DND-41 (cell line): ENCODE measurements at regions not wholly inside any gene's neighbourhood (a gene's known extent, or its start where the extent isn't known, plus 50 kb on each side); places are given as distances from the start of the nearest gene placed in this dataset.

Experiments
- ATAC-seq: fragments of 200-7000 bp; cut with Tn5 transposase; 3 replicates; pipeline ENCODE4 v1.9.1; 2021; ENCODE audit warnings: low read depth; ENCODE audit not compliant: insufficient read depth
- DNase-seq: peaks from one replicate; pipeline ENCODE4 v3.0.0-alpha.2; 2020
- H2AFZ ChIP-seq: 2 replicates; pipeline ENCODE4 v1.6.0; 2012; ENCODE audit warnings: low read depth, low read length
- H3K27ac ChIP-seq: 2 replicates; pipeline ENCODE4 v1.5.1; 2012; ENCODE audit warnings: low read length, inconsistent platforms
- H3K27me3 ChIP-seq: fragments of 200-600 bp; sonication (generic); 2 replicates; pipeline ENCODE4 v1.6.0; 2012; ENCODE audit warnings: low read length, mild to moderate bottlenecking, inconsistent platforms; ENCODE audit not compliant: insufficient read depth, poor library complexity
- H3K36me3 ChIP-seq: 2 replicates; pipeline ENCODE4 v1.5.1; 2012; ENCODE audit warnings: low read length, inconsistent platforms; ENCODE audit not compliant: insufficient read depth
- H3K4me1 ChIP-seq: 2 replicates; pipeline ENCODE4 v1.5.1; 2012; ENCODE audit warnings: mild to moderate bottlenecking, low read length; ENCODE audit not compliant: insufficient read depth
- H3K4me2 ChIP-seq: 2 replicates; pipeline ENCODE4 v1.6.0; 2012; ENCODE audit warnings: mild to moderate bottlenecking, moderate library complexity, low read length, inconsistent platforms; ENCODE audit not compliant: insufficient read depth
- H3K4me3 ChIP-seq, 2 experiments: fragments of 200-600 bp in 1 of 2; shearing (Covaris generic) in 1 of 2; 2 replicates each; pipeline ENCODE4 v1.5.1; 2012 to 2016; ENCODE audit warnings: inconsistent platforms in 2 of 2, low read length in 2 of 2, mild to moderate bottlenecking in 2 of 2, low read depth in 1 of 2, moderate library complexity in 1 of 2
- H3K79me2 ChIP-seq: 2 replicates; pipeline ENCODE4 v1.6.0; 2012; ENCODE audit warnings: low read length, inconsistent platforms; ENCODE audit not compliant: insufficient read depth
- H3K9ac ChIP-seq: 2 replicates; pipeline ENCODE4 v1.6.0; 2012; ENCODE audit warnings: low read depth, mild to moderate bottlenecking, inconsistent platforms, low read length, moderate library complexity
- H3K9me3 ChIP-seq: 2 replicates; pipeline ENCODE4 v1.5.1; 2012; ENCODE audit warnings: low read length, moderate library complexity, mild to moderate bottlenecking, inconsistent platforms; ENCODE audit not compliant: insufficient read depth, severe bottlenecking
- H4K20me1 ChIP-seq: 2 replicates; pipeline ENCODE4 v1.6.0; 2012; ENCODE audit warnings: low read length; ENCODE audit not compliant: insufficient read depth
- CTCF ChIP-seq: IDR thresholded peaks from 2 replicates; pipeline ENCODE4 v1.5.1; 2012; ENCODE audit warnings: borderline replicate concordance, low read length, moderate library complexity, mild to moderate bottlenecking; ENCODE audit not compliant: poor library complexity, severe bottlenecking; ENCODE audit errors: extremely low read depth
- EZH2 ChIP-seq: IDR thresholded peaks from 3 replicates; pipeline ENCODE4 v1.6.1; 2012; ENCODE audit warnings: borderline replicate concordance, low read depth, mild to moderate bottlenecking, moderate library complexity, low read length, inconsistent platforms; ENCODE audit not compliant: severe bottlenecking

- no peaks in the 10 kb centered on the region for H3K36me3 ChIP-seq
- no peaks in the 10 kb centered on the region for H3K9me3 ChIP-seq
- H3K27me3 ChIP-seq: no peaks in the 10 kb centered on the region
- no peak overlapping the region for H3K9ac ChIP-seq
- TF ChIP-seq CTCF (no peak), EZH2 (no peak)
- no peak overlapping the region for H3K27ac ChIP-seq
- ATAC-seq (no peak), DNase-seq (no peak)
- H2AFZ ChIP-seq: no peak overlapping the region
- H4K20me1 ChIP-seq: no peaks in the 10 kb centered on the region
- no peaks in the 10 kb centered on the region for H3K79me2 ChIP-seq
- H3K4me2 ChIP-seq: no peak overlapping the region
- no peak overlapping the region for H3K4me3 ChIP-seq
- no peaks in the 10 kb centered on the region for H3K4me1 ChIP-seq
These were observed 162.1 kb downstream of the PTPRU start for GRCh38 chr1:29398431-29398830.

- TF ChIP-seq CTCF (no peak), EZH2 (no peak)
- ATAC-seq (no peak), DNase-seq (no peak)
These were observed 161.7 kb downstream of the PTPRU start for GRCh38 chr1:29397981-29398380.

GRCh38 chr1:29397256-29397590, 160.9 kb downstream of the PTPRU start:
- no peak for DNase-seq
- Histone ChIP-seq H3K27ac (no peak overlapping the region), H2AFZ (no peak overlapping the region), H3K9ac (no peak overlapping the region), H4K20me1 (no peaks in the 10 kb centered on the region), H3K4me2 (no peak overlapping the region), H3K27me3 (no peaks in the 10 kb centered on the region), H3K4me1 (no peaks in the 10 kb centered on the region), H3K9me3 (no peaks in the 10 kb centered on the region), H3K4me3 (no peak overlapping the region), H3K79me2 (no peaks in the 10 kb centered on the region), H3K36me3 (no peaks in the 10 kb centered on the region)
- TF ChIP-seq EZH2: no peak
- TF ChIP-seq CTCF: no peak
- no peak for ATAC-seq

More at GRCh38 chr1:29397981-29398380, 161.7 kb downstream of the PTPRU start:
- Histone ChIP-seq H3K27ac (no peak overlapping the region), H3K79me2 (no peaks in the 10 kb centered on the region), H3K4me2 (no peak overlapping the region), H4K20me1 (no peaks in the 10 kb centered on the region), H3K4me1 (no peaks in the 10 kb centered on the region), H3K9me3 (no peaks in the 10 kb centered on the region), H2AFZ (no peak overlapping the region), H3K9ac (no peak overlapping the region), H3K36me3 (no peaks in the 10 kb centered on the region), H3K4me3 (no peak overlapping the region), H3K27me3 (no peaks in the 10 kb centered on the region)
